ENCODE measurements at regions not wholly inside any gene's neighbourhood (a gene's known extent, or its start where the extent isn't known, plus 50 kb on each side); places are given as distances from the start of the nearest gene placed in this dataset.

GRCh38 chr21:39097981-39098380, 85.3 kb downstream of the PSMG1 start:
- Histone ChIP-seq H3K27ac (peak overlapping the region; percentile 10 to 65 (median 36)), H3K4me3 (no peak overlapping the region), H3K4me1 (peaks cover 0 to 16% (median 2%) of the 10 kb centered on the region in 4 donors), H3K36me3 (no peaks in the 10 kb centered on the region), H3K27me3 (no peaks in the 10 kb centered on the region), H3K9me3 (no peaks in the 10 kb centered on the region)
- WGBS, 2 donors (ENCODE audit: low coverage in 1 of 2) = 86% methylated on average over 9 of the region's 9 CpGs; no CpG with 5 or more reads in 1 of the 2 donors
- DNase-seq = no peak
- no peak for TF ChIP-seq POLR2A (IDR thresholded peaks at IDR 0.05)
- TF ChIP-seq EP300 (IDR thresholded peaks at IDR 0.05; ENCODE audit: low read depth) = no peak
- intact Hi-C loops (cut with DNase I; ENCODE audit: low total_unique reads) (no loop called here), in situ Hi-C loops (cut with MboI; ENCODE audit: low pct_ligation_motif_present in 1 of 4, low pct_unique_long_range_greater_than_20kb in 1 of 4, low sequenced_read_pairs in 3 of 4) (no loop called here)

DNA sequence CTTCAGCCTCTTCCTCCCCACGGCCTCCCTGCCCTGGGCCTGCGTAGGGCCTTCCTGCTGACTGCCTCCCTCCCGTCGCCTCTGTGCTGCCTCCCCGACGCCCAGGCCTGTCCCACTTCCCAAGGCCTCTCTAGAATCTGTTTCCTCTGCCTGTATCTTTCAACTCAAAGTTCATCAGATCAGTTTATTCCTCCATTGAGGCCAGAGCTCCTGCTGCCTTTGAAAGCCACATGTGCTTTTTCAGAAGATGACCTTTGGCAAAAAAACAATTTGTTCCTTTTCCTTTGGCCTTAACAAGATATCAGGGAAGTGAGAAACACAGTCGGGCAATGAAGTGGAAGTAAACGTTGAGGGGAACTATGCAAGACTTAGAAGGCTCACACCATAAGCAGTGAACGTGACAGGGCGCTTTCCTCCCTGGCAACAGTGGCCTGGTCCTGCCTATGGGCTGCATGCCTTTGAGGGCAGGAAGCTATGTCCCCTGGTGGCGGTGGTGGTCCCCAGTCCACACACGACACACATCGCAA, 85.9 kb downstream of the PSMG1 start:
- no peaks in the 10 kb centered on the region for H3K27me3 ChIP-seq
- H3K4me1 ChIP-seq = peaks cover 0 to 16% (median 2%) of the 10 kb centered on the region in 4 donors
- H3K4me3 ChIP-seq = no peak overlapping the region
- no peak for DNase-seq
- intact Hi-C loops (cut with DNase I; ENCODE audit: low total_unique reads) (no loop called here), in situ Hi-C loops (cut with MboI; ENCODE audit: low pct_ligation_motif_present in 1 of 4, low pct_unique_long_range_greater_than_20kb in 1 of 4, low sequenced_read_pairs in 3 of 4) (no loop called here)
- TF ChIP-seq POLR2AphosphoS5 (IDR thresholded peaks at IDR 0.05) (peak in 1 of 3 donors; percentile 9), CTCF (IDR thresholded peaks at IDR 0.05) (no peak)
- WGBS, 2 donors (ENCODE audit: low coverage in 1 of 2) = 57 to 83% methylated on average over 3 to 13 of the region's 13 CpGs
- H3K27ac ChIP-seq = peak overlapping the region; percentile 46 to 65 (median 50)
- H3K36me3 ChIP-seq = no peaks in the 10 kb centered on the region
- H3K9me3 ChIP-seq = no peaks in the 10 kb centered on the region

- Histone ChIP-seq H3K27ac (peak overlapping the region; percentile 46 to 65 (median 50)), H3K9me3 (no peaks in the 10 kb centered on the region), H3K4me3 (no peak overlapping the region), H3K36me3 (no peaks in the 10 kb centered on the region), H3K4me1 (peaks cover 0 to 16% (median 2%) of the 10 kb centered on the region in 4 donors), H3K27me3 (no peaks in the 10 kb centered on the region)
- 88 to 100% methylated on average over 1 to 8 of the region's 8 CpGs for WGBS, 2 donors (ENCODE audit: low coverage in 1 of 2)
- in situ Hi-C loops (cut with MboI; ENCODE audit: low pct_ligation_motif_present in 1 of 4, low pct_unique_long_range_greater_than_20kb in 1 of 4, low sequenced_read_pairs in 3 of 4) = no loop called here
- no peak for TF ChIP-seq EP300 (IDR thresholded peaks at IDR 0.05; ENCODE audit: low read depth)
- intact Hi-C loops (cut with DNase I; ENCODE audit: low total_unique reads) = no loop called here
- no peak for DNase-seq
Measured at GRCh38 chr21:39096754-39097153, 86.5 kb downstream of the PSMG1 start.

GRCh38 chr21:39095681-39096080, 87.6 kb downstream of the PSMG1 start:
- Histone ChIP-seq H3K9me3 (no peaks in the 10 kb centered on the region), H3K36me3 (no peaks in the 10 kb centered on the region), H3K4me1 (peaks cover 0 to 16% (median 2%) of the 10 kb centered on the region in 4 donors), H3K4me3 (no peak overlapping the region), H3K27ac (peak overlapping the region; percentile 5 to 65 (median 48)), H3K27me3 (no peaks in the 10 kb centered on the region)
- intact Hi-C loops (cut with DNase I; ENCODE audit: low total_unique reads) (no loop called here), in situ Hi-C loops (cut with MboI; ENCODE audit: low pct_ligation_motif_present in 1 of 4, low pct_unique_long_range_greater_than_20kb in 1 of 4, low sequenced_read_pairs in 3 of 4) (no loop called here)
- TF ChIP-seq POLR2A (IDR thresholded peaks at IDR 0.05) (no peak), POLR2AphosphoS5 (IDR thresholded peaks at IDR 0.05) (no peak), CTCF (IDR thresholded peaks at IDR 0.05) (no peak), EP300 (IDR thresholded peaks at IDR 0.05; ENCODE audit: low read depth) (no peak)
- 80 to 83% methylated on average over 3 to 7 of the region's 7 CpGs for WGBS, 2 donors (ENCODE audit: low coverage in 1 of 2)
- no peak for DNase-seq

DNA sequence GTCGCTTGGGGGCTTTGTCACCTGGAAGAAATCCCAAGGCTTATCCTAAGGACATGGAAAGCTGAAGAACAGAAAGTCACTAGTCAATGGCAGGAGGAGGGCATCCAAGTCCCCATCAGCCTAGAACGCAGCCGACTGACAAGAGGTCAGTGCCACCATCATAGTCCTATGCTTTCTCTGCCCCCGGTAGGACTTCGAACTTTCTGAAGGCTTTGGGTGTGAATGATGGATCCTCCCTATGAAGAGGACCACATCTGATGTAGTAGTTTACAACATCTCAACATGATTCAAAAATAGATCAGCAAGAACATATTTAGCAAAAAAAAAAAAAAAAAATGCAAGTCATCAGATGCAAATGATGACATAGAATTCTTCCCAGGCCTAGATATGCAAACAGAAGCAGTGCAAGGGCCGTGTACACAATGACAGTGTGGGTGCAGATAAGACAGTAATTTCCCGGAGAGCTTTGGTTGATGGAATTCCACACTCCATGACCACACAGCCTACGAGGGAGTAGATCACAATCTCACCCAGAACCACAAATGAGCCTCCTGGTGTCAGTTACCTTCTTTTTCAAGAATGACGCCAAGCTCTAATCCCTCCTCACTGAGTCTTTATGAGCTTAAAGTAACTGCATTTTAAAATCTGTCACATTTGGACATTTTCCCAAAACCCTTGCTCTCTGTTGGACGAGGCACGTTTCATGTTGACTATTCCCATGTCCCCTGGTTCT, 88.2 kb downstream of the PSMG1 start:
- H3K4me3 ChIP-seq = no peak overlapping the region
- no peaks in the 10 kb centered on the region for H3K36me3 ChIP-seq
- H3K9me3 ChIP-seq = no peaks in the 10 kb centered on the region
- no peaks in the 10 kb centered on the region for H3K27me3 ChIP-seq
- peaks cover 0 to 16% (median 2%) of the 10 kb centered on the region in 4 donors for H3K4me1 ChIP-seq
- intact Hi-C loops (cut with DNase I; ENCODE audit: low total_unique reads) (no loop called here), in situ Hi-C loops (cut with MboI; ENCODE audit: low pct_ligation_motif_present in 1 of 4, low pct_unique_long_range_greater_than_20kb in 1 of 4, low sequenced_read_pairs in 3 of 4) (no loop called here)
- WGBS, 2 donors (ENCODE audit: low coverage in 1 of 2) = 58 to 63% methylated on average over 7 to 11 of the region's 11 CpGs
- peak overlapping the region; percentile 46 to 65 (median 50) for H3K27ac ChIP-seq
- TF ChIP-seq POLR2A (IDR thresholded peaks at IDR 0.05) = no peak
- no peak for DNase-seq
